ENCODE measurements at regions not wholly inside any gene's neighbourhood (a gene's known extent, or its start where the extent isn't known, plus 50 kb on each side); places are given as distances from the start of the nearest gene placed in this dataset.

GRCh38 chr7:93823621-93824020 is 66.9 kb downstream of the TFPI2 start:
- no peak for TF ChIP-seq RARB (CRISPR knock-in tag; IDR thresholded peaks at IDR 0.05)
- no peak for TF ChIP-seq ARNTL (CRISPR knock-in tag; IDR thresholded peaks at IDR 0.05; ENCODE audit: borderline replicate concordance, low read depth)
- TF ChIP-seq PPARA (CRISPR knock-in tag; IDR thresholded peaks at IDR 0.05; ENCODE audit: borderline replicate concordance), result no peak
- no peak for TF ChIP-seq CSDC2 (CRISPR knock-in tag; IDR thresholded peaks at IDR 0.05)
- no peak for TF ChIP-seq ZNF8 (CRISPR knock-in tag; IDR thresholded peaks at IDR 0.05)
- TF ChIP-seq TSHZ2 (CRISPR knock-in tag; IDR thresholded peaks at IDR 0.05), result no peak

Data from SK-N-SH treated with all-trans-retinoic acid at 6 μM for 48 hours (cell line).